ENCODE measurements at regions not wholly inside any gene's neighbourhood (a gene's known extent, or its start where the extent isn't known, plus 50 kb on each side); places are given as distances from the start of the nearest gene placed in this dataset.

DNA sequence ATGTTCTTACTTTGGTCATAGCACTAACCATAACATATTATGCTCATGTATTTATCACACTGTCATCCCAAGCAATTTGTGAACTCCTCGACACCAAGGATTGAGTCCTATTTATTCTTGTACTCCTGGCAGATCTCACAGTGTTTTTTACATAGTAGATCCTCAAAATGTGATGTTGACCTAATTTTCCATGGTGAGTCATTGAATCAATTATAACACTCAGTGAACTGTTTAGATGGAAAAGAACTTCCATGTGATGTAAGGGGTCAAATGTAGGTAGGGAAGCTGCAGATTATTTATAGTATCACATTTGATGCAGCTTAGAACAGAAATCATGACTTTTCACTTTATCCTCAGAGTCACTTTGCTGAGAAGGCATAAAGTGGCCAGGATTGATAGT is 281.9 kb upstream of the ADAMTS5 start:
- no peaks in the 10 kb centered on the region for H3K9me3 Mint-ChIP-seq
- no peak overlapping the region for H3K27ac Mint-ChIP-seq (ENCODE audit: unreplicated experiment)
- TF ChIP-seq CTCF (conservative IDR thresholded peaks at IDR 0.05), result no peak
- DNase-seq (ENCODE audit: low read depth, low spot score), result no peak
- no peaks in the 10 kb centered on the region for H3K36me3 Mint-ChIP-seq (ENCODE audit: low read depth)
- no peak overlapping the region for H3K4me3 Mint-ChIP-seq
- H3K4me1 Mint-ChIP-seq, result no peaks in the 10 kb centered on the region
- no peaks in the 10 kb centered on the region for H3K27me3 Mint-ChIP-seq (ENCODE audit: low read depth)

DNA sequence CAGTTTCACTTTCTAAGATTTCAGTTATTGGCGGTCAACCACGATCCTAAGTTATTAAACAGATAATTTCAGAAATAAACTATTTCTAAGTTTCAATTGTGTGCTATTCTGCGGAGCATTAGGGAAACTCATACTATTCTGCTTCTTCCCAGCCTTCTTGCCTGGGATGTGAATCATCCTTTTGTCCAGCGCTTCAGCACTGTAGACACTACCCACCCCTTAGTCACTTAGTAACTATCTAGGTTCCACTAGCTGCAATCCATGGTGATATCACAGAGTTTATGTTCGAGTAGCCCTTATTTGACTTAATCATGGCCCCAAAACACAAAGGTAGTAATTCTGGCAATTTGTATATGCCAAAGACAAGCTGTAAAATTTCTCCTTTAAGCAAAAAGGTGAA is 279.9 kb upstream of the ADAMTS5 start:
- no peaks in the 10 kb centered on the region for H3K27me3 Mint-ChIP-seq (ENCODE audit: low read depth)

DNA sequence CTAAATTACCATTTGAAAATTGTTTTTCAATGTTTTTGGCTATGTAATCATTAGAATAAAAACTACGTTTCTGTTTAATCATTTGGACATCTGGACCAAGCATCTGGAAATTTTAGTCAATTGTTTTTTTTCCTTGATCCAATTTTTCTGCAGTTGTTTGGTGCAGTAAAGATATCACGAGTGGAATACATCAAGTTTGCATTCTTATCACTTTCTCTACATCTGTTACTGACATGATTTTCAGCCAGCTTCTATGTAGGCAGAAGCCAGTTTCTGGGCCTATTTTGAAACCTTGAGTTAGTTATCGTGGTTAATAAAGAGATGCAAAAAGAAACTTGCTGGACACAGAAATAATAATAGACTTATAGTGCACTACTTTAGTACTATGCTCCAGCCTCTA is 277.9 kb upstream of the ADAMTS5 start:
- no peak for TF ChIP-seq CTCF (conservative IDR thresholded peaks at IDR 0.05)
- H3K9me3 Mint-ChIP-seq, result no peaks in the 10 kb centered on the region
- no peak overlapping the region for H3K4me3 Mint-ChIP-seq
- no peaks in the 10 kb centered on the region for H3K4me1 Mint-ChIP-seq
- no peak for DNase-seq (ENCODE audit: low read depth, low spot score)
- no peaks in the 10 kb centered on the region for H3K36me3 Mint-ChIP-seq (ENCODE audit: low read depth)
- no peaks in the 10 kb centered on the region for H3K27me3 Mint-ChIP-seq (ENCODE audit: low read depth)
- H3K27ac Mint-ChIP-seq (ENCODE audit: unreplicated experiment), result no peak overlapping the region

More for the DNA sequence above, 279.9 kb upstream of the ADAMTS5 start:
- TF ChIP-seq CTCF (conservative IDR thresholded peaks at IDR 0.05), result no peak
- Mint-ChIP-seq H3K9me3 (no peaks in the 10 kb centered on the region), H3K27ac (ENCODE audit: unreplicated experiment) (no peak overlapping the region), H3K4me1 (no peaks in the 10 kb centered on the region), H3K36me3 (ENCODE audit: low read depth) (no peaks in the 10 kb centered on the region), H3K4me3 (no peak overlapping the region)
- no peak for DNase-seq (ENCODE audit: low read depth, low spot score)

GRCh38 chr21:27244352-27244751 is 277.5 kb upstream of the ADAMTS5 start:
- no peak for DNase-seq (ENCODE audit: low read depth, low spot score)

DNA sequence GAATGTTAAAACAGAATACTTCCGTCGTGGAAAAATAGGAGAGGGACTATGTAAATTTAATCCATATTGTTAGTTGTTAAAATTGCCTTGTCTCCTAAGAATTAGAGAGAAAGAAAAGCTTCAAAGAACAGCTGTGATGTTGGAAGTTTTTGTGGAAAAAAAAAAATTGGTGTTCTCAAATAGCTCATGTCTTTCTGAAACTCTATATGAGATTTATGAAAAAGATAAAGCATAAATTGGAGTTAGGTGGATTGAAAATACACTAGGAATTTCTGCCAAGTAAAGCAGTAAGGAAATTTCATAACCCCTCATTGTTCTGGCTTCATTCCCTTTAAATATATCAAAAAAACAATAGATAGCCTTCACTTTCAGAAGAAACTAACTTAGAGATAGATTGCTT is 274.0 kb upstream of the ADAMTS5 start:
- Mint-ChIP-seq H3K27me3 (ENCODE audit: low read depth) (no peaks in the 10 kb centered on the region), H3K27ac (ENCODE audit: unreplicated experiment) (no peak overlapping the region), H3K36me3 (ENCODE audit: low read depth) (no peaks in the 10 kb centered on the region), H3K4me3 (no peak overlapping the region), H3K4me1 (no peaks in the 10 kb centered on the region), H3K9me3 (no peaks in the 10 kb centered on the region)
- TF ChIP-seq CTCF (conservative IDR thresholded peaks at IDR 0.05), result no peak
- no peak for DNase-seq (ENCODE audit: low read depth, low spot score)

More at GRCh38 chr21:27244352-27244751, 277.5 kb upstream of the ADAMTS5 start:
- H3K27ac Mint-ChIP-seq (ENCODE audit: unreplicated experiment), result no peak overlapping the region
- no peaks in the 10 kb centered on the region for H3K4me1 Mint-ChIP-seq
- no peaks in the 10 kb centered on the region for H3K9me3 Mint-ChIP-seq
- no peaks in the 10 kb centered on the region for H3K36me3 Mint-ChIP-seq (ENCODE audit: low read depth)
- no peaks in the 10 kb centered on the region for H3K27me3 Mint-ChIP-seq (ENCODE audit: low read depth)
- no peak overlapping the region for H3K4me3 Mint-ChIP-seq
- no peak for TF ChIP-seq CTCF (conservative IDR thresholded peaks at IDR 0.05)

All from neural crest cell (in vitro differentiated cells).